HG03439 (cell line): ENCODE measurements at regions not wholly inside any gene's neighbourhood (a gene's known extent, or its start where the extent isn't known, plus 50 kb on each side); places are given as distances from the start of the nearest gene placed in this dataset.

ENCODE experiments used
- ATAC-seq: cut with Tn5 transposase; IDR thresholded peaks from one replicate; pipeline ENCODE4 v1.9.1; 2021; ENCODE audit warnings: mild to moderate bottlenecking, moderate library complexity; ENCODE audit not compliant: unreplicated experiment

DNA sequence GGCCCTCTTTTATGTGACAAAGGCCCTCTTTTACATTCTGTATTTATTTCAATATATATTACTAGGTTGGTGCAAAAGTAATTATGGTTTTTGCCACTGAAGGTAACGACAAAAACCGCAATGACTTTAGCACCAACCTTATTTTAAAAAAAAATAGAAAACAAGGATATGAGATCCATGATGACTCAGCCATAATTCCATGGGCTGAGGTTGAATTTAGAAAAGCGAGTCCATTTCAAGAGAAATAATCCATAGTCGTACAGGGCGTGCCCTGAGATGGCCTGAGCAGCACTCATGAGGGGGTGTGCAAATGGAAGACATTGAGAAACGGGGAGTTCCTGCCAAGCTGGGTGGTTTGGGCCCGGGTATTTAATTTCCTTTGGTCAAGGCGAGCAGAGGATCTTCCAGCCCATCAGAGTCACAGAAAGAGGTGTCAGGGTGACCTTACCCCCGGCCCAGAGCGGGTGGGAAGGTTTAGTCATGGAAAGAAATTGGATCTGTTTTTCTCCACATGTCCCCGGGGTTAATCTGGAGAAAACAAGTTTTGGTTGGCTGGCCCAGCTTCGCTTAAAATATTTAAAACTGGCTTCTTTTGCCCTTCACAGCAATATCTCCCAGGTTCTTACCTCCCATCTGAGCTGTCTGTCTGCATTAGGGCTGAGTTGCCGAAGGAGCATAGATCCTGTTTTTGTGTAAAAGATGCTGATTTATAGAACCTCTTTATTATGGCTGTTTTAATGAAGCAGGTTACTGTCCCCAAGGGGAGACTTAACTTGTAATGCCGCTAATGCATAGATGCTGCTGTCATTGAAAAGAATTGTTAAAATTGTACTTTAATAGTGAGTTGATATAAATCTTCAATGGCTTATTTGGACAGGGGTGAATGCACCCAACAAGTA is 255.6 kb downstream of the PREX1 start:
- no peak for ATAC-seq

DNA sequence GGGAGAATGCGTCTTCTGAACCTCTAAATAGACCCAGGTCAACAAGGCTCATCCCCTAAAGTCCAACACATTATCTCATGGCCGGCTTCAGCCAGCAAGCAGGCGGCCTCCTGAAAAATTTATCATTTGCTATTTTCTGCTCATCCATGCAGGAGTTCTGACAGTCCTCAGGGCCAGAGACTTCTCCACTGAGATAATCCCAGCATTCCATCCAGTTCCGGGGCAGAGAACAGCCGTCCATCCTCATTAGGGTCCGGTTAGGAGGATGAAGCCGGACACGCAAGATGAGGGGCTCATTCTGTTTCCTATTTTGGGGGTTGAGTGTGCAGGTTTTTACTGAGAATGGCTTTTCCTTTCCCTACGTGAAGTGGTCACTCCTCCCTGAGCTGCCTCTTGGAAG is 258.1 kb downstream of the PREX1 start:
- ATAC-seq, result no peak

DNA sequence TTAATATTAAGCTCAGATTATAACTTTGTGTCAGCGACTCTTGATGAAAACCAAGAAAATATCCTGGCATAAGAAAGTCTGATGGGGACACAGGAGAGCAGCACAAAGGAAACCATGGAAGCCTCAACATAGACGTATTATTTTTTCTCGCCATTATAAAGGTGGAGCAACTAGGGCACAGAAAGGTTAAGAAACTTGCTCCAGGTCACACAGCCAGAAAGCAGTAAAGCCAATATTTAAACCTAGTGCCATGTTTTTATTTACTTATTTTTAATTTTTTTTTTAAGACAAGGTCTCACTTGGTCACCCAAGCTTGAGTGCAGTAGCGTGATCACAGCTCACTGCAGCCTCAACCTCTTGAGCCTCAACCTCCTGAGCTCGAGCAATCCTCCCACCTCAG is 259.3 kb downstream of the PREX1 start:
- no peak for ATAC-seq

DNA sequence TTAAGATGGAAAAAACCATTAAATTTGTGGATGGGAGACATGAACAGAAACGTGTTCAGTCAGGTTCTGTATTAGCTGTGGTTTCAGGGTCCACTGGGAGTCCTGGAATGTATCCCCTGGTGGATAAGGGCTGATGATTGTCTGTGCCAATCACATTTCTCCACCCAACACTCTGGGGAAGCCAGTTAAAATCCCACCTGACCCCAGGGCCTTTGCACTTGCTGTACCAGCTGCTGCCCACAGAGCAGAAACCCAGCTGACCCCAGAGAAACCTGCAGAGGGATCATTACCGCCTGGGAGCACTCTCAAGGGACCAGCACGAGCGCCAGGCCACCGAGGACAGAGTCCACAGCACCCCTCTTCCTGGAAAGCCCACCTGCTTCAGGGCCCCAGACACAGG is 260.7 kb downstream of the PREX1 start:
- ATAC-seq, result no peak

DNA sequence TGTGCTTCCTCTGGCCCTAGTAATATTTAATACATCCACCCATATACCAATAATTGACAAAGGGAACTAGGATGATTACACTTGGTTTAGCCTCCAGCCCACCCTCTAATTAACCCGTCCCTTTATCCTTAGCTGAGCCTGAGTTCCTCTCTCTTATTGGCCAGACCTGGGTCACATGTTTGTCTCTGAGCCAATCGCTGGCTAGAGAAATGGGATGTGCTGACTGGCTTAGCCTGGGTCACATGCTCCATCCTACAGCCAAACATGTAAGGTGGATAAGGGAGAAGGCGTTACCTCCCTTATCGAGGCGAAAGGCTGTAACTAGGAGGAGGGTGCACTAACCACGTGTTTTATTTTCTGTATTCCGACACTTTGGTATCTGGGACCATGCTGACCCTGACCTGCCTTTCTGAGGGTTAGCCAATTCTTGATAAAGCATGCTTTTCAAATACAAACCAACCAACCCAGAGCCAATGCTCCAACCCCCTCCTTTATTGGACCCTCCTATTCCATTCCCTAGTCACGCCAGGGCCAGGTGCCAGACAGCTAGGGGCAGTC is 262.7 kb downstream of the PREX1 start:
- ATAC-seq, result no peak

DNA sequence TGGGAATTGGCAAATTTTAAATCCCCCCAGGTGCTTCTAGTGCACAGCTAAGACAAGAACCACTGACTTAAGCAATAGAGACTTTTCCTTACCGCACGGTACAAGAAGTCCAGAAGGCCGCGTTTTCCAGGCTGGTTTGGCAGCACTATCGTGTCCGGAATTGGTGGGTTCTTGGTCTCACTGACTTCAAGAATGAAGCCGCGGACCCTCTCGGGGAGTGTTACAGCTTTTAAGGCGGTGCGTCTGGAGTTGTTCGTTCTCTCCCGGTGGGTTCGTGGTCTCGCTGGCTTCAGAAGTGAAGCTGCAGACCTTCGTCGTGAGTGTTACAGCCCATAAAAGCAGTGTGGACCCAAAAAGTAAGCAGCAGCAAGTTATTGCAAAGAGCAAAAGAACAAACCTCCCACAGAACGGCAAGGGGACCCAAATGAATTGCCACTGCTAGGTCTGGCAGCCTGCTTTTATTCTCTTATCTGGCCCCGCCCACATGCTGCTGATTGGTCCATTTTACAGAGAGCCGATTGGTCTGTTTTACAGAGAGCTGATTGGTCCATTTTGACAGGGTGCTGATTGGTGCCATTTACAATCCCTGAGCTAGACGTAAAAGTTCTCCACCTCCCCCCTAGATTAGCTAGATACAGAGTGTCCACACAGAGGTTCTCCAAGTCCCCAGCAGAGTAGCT is 264.5 kb downstream of the PREX1 start:
- ATAC-seq, result no peak

DNA sequence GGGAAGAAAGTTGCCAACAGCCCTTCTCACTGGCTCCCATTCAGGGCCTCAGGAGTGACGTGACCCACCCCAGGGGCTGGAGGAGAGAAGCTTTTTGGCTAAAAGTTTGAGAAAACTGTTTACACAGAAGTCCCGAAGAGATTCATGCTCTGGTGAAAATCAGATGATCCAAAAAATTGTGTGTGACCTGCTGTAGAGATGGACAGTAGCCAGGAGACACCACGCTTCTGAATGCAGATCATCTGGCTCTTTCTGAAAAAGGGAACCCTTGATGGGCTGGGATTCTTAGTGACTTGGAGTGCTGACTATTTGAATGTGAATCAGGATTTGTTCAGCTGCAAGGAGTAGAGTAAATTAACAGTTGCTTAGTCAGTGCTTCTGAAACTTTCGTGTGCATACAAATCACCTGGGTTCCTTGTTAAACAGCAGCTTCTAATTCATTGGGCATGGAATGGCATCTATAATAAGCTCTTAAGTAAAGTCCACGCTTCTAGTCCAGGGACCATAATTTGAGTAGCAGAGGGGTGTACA is 265.1 kb downstream of the PREX1 start:
- ATAC-seq, result no peak

DNA sequence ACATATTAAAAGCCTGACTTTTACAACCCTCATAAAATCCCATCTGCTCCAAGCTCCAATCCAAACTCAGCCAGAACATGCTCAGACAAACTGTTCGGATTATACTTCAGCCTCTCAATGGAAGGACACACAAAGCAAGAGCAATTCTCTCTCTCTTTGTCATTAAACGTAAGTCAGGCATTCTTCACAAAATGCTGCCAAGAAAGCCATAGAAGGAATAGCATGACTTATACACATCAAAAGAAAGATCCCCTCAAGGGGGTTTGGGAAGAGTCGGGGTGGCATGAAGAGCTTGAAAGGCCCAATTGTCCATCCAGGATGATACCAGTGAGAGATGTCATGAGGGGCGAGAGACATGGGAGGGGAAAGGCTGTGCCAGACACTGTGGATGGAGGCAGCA is 268.9 kb downstream of the PREX1 start:
- no peak for ATAC-seq

DNA sequence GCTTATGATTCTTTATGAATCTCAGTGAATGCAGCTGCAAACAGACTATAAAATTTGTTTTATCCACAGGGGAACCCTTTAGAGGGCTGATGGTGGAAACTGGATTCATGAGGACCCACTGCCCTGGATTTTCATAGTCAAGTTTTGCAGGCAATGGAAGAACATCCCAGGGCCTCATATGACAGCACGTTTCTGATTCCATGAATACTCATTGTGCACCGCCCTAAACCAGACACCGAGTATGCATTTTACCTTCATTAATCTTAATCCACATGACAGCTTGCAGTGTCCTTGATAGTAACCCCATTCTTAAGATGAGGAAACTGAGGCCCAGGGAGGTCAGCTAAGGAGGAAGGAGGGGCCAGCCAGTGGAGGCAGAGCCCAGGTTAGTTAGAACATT is 270.4 kb downstream of the PREX1 start:
- ATAC-seq, result no peak

DNA sequence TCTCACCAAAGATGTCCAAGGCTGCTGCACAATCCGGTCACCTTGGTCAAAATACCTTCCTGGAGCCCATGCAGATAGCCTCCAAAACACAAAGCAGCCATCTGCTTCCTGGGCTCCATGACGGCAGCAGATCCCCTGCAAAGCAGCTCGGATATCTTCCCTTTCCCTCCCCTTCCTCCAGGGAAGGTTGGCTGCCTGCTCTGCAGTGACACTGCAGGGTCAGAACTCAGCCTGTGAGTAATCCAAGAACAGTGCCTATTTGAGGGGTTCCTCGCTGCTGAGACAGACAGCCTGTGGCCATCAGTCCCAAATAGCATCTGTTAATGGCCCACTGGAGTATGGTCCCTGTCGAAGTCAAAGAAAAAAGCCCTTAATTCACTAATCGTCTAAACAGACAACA is 270.8 kb downstream of the PREX1 start:
- no peak for ATAC-seq

DNA sequence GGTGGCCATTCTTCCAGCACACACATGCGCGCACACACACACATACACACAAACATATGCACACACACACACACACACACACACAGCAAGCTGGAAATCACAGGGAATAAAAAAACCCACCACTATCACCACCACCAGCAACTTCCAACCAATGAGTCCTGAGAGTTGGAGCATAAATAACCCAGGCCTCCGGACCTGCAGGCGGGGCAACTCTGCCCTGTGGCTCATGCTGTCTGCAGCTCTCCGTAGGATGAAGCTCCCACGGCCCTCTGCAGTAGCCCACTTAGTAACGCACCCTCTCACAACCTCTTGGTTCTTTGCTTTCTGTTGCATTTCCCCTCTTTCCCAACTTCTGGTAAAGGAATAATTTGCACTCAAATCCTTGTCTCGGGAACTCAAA is 275.2 kb downstream of the PREX1 start:
- ATAC-seq, result no peak

DNA sequence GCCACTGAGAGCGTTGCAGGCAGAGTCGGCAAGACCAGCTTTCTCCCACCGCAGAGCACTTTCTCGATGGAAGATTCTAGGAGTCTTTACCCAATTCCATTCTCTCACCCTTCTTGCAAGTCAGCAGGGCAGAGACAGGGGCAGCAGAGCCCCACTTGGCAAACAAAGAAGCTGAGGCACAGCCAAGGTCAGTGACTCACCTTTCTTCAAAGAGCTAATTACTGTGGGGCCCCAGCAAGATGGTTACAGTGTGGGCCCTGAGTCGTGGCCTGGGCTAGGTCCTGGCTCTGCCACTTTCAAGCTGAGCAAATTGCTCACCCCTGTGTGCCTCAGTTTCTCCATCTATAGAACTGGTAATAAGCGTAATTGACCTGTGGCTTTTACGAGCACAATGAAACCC is 277.0 kb downstream of the PREX1 start:
- ATAC-seq, result no peak

DNA sequence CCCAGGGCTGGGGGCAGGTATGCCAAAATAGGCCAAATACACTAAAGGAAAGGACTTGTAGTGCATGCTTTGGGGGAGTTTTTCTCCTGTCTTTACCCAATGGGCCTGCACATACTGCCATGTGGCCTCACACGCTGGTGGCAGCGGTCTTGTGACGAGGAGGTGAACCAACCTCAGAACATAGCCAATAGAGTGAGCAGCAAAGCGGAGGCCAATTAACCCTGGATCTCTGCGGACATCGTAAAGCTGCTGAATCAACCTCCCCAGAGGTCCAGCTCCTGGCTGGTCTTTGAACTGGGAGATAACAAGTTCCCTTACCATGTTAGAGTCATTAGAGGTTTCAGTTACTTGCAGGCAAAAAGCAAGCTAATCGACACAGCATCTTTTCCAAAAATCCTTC is 280.1 kb downstream of the PREX1 start:
- no peak for ATAC-seq

DNA sequence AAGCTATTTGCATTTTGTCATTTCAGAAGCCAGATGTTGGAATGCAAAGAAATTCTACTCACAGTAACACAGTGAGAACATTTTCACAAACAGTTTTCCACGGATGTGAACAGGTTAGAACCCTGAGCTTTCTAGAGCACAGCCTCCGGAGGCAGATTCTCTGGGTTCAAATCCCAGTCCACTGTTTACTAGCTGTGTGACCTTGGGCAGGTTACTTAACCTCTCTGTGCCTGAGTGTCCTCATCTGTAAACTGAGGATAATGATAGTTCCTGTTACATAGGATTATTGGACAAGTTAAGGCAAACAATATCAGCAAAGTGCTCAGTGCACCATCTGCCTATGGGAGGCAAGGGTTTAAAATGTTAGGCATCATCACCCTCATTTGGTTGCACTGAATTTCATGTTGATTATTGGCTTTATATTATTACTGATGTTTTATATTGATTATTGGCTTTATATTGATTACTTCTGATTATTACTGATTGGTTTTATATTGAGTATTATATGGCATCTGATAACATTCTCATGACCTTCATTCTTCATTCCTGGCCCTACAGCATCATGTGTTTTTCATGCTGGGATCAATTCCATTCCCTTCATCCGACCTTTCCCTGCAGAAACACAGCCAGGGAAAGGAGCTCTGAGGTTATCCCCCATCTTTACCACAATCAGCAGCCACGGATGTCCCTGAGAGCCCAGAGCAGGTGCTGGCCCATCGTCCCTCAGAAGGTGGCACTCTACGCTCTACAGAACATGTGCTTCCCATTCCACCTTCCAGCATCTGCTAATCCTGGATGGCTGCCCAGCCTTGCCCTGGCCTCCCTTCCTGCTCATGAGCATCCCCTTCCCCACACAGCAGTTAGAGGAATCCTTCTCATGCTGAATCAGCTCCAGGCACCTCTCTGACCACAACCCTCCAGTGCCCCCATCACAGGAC is 283.1 kb downstream of the PREX1 start:
- no peak for ATAC-seq

DNA sequence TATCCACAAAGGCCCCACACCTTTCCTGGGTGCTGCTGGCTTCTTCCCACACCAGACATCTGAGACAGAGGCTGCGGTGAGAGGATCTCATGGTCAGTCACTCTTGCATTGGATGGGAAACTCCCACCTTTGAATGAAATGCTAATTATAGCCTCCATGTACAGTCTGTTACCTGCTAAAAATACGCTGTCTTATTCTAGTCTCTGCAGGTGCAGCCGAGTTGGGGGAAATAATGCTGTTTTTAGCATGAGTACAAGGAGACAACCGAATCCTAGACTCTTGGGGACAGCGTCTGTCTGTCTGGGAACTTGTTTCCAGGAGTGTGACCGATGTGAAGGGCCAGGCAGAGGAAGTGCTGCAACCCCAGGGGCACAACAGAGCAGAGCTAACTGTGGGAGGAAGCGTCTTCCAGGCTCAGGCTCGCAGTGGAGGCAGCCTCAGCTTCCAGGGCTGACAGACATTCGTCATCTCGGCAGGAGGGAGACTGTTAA is 286.2 kb downstream of the PREX1 start:
- ATAC-seq, result no peak

DNA sequence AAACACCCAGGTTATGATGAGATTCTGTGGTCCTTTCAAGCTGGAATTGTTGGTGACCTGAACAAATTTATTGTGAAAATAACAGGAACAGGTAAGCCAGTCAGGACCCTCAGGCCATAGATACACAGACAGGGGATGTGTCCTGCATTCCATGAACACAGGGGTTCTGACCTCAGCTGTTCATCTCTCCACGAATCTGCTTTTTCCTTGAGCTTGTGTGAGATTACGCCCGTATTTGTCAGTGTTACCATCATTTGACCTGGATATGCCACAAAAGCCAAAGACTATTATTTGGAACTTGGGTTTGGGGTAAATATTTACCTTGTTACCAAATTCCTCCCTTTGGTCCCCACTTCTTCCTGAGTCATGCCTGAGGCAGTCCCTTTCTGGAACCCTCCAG is 288.9 kb downstream of the PREX1 start:
- no peak for ATAC-seq

DNA sequence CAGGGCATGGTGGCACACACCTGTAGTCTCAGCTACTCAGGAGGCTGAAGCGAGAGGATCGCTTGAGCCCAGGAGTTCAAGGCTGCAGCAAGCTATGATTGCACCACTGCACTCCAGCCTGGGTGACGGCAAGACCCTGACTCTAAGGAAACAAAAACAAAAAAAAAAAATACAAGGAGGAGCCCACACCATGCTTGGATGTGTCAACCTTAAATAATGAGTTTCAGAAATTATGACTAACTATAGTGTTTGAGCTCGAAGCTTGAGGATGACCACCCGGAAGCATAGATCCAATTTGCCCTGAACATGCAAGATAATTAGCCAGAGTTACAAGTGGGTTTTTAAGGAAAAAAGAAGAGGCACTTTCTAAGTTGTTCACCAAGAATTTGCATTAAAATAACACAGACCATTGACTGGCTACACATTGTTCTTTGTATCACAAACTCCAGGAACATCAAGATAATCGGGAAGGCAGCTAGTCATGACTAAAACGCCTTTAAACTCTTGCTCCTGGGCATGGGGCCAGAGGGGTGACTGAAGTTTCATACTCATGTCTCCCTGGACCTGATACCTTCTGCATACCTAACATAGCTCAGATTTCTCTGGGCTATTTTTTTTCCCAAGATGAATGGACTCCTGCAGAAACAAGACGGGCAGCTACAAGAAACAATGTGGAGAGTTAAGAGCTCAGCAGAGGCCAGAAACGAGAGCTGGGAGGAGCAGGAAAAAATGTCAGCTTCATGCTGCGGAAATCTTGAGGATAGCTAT is 289.6 kb downstream of the PREX1 start:
- ATAC-seq, result no peak

DNA sequence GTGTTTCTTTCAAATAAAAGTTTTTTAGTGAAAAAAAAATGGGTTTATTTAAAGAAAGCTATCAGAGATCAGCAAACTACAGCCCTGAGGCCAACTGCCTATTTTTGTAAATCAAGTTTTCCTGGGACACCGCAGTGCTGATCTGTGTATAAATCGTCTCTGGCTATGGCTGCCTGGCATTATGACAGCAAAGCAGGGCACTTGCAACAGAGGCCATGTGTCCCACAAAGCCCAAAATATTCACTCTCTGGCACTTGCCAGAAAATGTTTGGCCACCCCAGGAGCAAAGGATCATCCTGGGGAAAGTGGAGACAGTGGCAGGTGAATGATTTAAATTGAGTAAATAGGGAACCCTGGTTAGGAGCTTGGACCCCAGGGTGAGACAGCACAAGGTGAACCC is 291.6 kb downstream of the PREX1 start:
- ATAC-seq, result no peak

DNA sequence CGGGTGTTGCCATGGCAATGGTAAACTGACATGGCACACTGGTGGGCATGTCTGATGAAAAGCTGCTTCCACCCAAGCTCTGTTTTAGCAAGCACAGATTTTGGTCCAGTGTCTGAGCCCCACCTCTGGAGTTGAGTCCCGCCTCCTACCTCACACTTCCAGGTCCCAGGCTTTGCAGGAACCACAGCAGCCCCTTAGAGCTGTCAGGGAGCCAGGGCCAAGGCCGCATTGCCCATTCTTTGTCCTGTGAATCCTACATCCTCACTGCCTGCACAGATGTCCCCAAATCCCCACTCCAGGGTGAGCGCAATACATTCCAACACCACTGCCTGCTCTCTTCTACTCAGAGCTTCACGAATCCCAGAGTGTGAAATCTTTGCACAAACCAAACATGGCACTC is 292.2 kb downstream of the PREX1 start:
- ATAC-seq, result no peak

DNA sequence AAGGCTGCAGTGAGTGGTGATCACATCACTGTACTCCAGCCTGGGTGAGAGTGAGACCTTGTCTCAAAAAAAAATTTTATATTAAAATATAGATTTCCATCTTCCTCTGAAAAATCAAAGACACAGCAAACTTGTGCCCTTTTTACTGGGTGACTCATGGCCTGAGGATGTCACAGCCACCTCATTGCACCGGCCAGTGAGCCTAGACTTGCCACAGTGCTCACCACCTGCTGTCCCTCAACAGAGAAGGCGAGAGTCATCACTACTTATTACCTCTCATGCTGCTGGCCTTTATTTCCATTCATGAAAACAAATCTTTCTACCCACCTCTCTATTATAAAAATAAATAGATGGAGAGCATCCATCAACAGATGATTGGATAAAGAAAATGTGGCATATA is 295.8 kb downstream of the PREX1 start:
- ATAC-seq, result no peak
